CD14-positive monocyte (primary cell): ENCODE measurements at regions not wholly inside any gene's neighbourhood (a gene's known extent, or its start where the extent isn't known, plus 50 kb on each side); places are given as distances from the start of the nearest gene placed in this dataset.

Experiments used
- DNase-seq, 3 donors: peaks; one replicate each; pipeline ENCODE4 v3.0.0-alpha.2; 2011 to 2022
- H2AFZ ChIP-seq: 2 replicates; pipeline ENCODE4 v1.6.0; 2012; ENCODE audit warnings: mild to moderate bottlenecking, low read depth, low read length, inconsistent platforms; ENCODE audit not compliant: insufficient read depth, poor library complexity, severe bottlenecking
- H3K27ac ChIP-seq, 2 donors: 1 replicate in 1 of 2; 2 replicates in 1 of 2; pipeline ENCODE4 v1.5.1; 2012 to 2013; ENCODE audit warnings: low read length in 2 of 2, control low read depth in 1 of 2, inconsistent platforms in 1 of 2, low read depth in 1 of 2, mild to moderate bottlenecking in 1 of 2
- H3K27me3 ChIP-seq, 2 donors: one replicate each; pipeline versions ENCODE4 v1.6.0 to v1.6.1; 2011 to 2013; ENCODE audit warnings: low read length in 2 of 2; ENCODE audit not compliant: control insufficient read depth in 2 of 2, insufficient read depth in 2 of 2
- H3K36me3 ChIP-seq, 2 donors: replicated peaks in 1 of 2; 1 replicate in 1 of 2; 2 replicates in 1 of 2; pipeline versions ENCODE4 v1.5.1 to v1.6.1; 2012 to 2013; ENCODE audit warnings: low read length in 2 of 2, control low read depth in 1 of 2, inconsistent platforms in 1 of 2, mild to moderate bottlenecking in 1 of 2; ENCODE audit not compliant: insufficient read depth in 2 of 2, control insufficient read depth in 1 of 2
- H3K4me1 ChIP-seq, 2 donors: 1 replicate in 1 of 2; 2 replicates in 1 of 2; pipeline versions ENCODE4 v1.5.1 to v1.6.1; 2012 to 2013; ENCODE audit warnings: low read length in 2 of 2, control low read depth in 1 of 2, inconsistent platforms in 1 of 2, mild to moderate bottlenecking in 1 of 2, moderate library complexity in 1 of 2; ENCODE audit not compliant: insufficient read depth in 2 of 2, control insufficient read depth in 1 of 2
- H3K4me2 ChIP-seq: replicated peaks from 2 replicates; pipeline ENCODE3; 2012; ENCODE audit warnings: low read length, moderate library complexity, mild to moderate bottlenecking; ENCODE audit not compliant: poor library complexity, severe bottlenecking; ENCODE audit errors: extremely low read depth
- H3K4me3 ChIP-seq, 3 experiments: fragments of 200-600 bp in 1 of 3; sonication (generic) in 1 of 3; replicated peaks in 1 of 3; 1 replicate in 2 of 3; 2 replicates in 1 of 3; pipeline ENCODE4 v1.5.1; 2011 to 2013; ENCODE audit warnings: low read length in 3 of 3, mild to moderate bottlenecking in 3 of 3, control low read depth in 2 of 3, low read depth in 2 of 3, inconsistent platforms in 1 of 3, moderate library complexity in 1 of 3
- H3K79me2 ChIP-seq: 2 replicates; pipeline ENCODE4 v1.6.0; 2012; ENCODE audit warnings: mild to moderate bottlenecking, control low read depth, inconsistent platforms, low read length, moderate library complexity; ENCODE audit not compliant: insufficient read depth
- H3K9ac ChIP-seq: 2 replicates; pipeline ENCODE4 v1.6.0; 2017; ENCODE audit warnings: low read length, mild to moderate bottlenecking; ENCODE audit not compliant: insufficient read depth, poor library complexity, severe bottlenecking
- H3K9me3 ChIP-seq, 2 donors: replicated peaks in 1 of 2; 1 replicate in 1 of 2; 2 replicates in 1 of 2; pipeline versions ENCODE4 v1.5.1 to v1.6.1; 2012 to 2013; ENCODE audit warnings: low read length in 2 of 2, control low read depth in 1 of 2; ENCODE audit not compliant: control insufficient read depth in 1 of 2, insufficient read depth in 1 of 2
- H4K20me1 ChIP-seq: 2 replicates; pipeline ENCODE4 v1.6.0; 2012; ENCODE audit warnings: mild to moderate bottlenecking, low read length, control low read depth, moderate library complexity; ENCODE audit not compliant: insufficient read depth
- H3K27ac Mint-ChIP-seq, 7 donors: one replicate each; pipeline ENCODE4 v1.8.0; 2020; ENCODE audit warnings: mild to moderate bottlenecking in 7 of 7, mixed read lengths in 7 of 7, moderate library complexity in 6 of 7, inconsistent platforms in 2 of 7
- H3K27me3 Mint-ChIP-seq, 3 donors: one replicate each; pipeline ENCODE4 v1.8.0; 2021 to 2022; ENCODE audit warnings: low read depth in 3 of 3, mild to moderate bottlenecking in 3 of 3, mixed read lengths in 3 of 3, moderate library complexity in 3 of 3, inconsistent platforms in 1 of 3
- H3K36me3 Mint-ChIP-seq, 2 donors: one replicate each; pipeline ENCODE4 v1.8.0; 2020; ENCODE audit warnings: mixed read lengths in 2 of 2, inconsistent platforms in 1 of 2, mild to moderate bottlenecking in 1 of 2
- H3K4me1 Mint-ChIP-seq: one replicate; pipeline ENCODE4 v1.8.0; 2020; ENCODE audit warnings: mild to moderate bottlenecking, mixed read lengths
- H3K4me3 Mint-ChIP-seq, 2 donors: one replicate each; pipeline ENCODE4 v1.8.0; 2020; ENCODE audit warnings: mild to moderate bottlenecking in 2 of 2, mixed read lengths in 2 of 2, moderate library complexity in 1 of 2
- H3K9me3 Mint-ChIP-seq, 7 donors: one replicate each; pipeline ENCODE4 v1.8.0; 2020 to 2022; ENCODE audit warnings: mixed read lengths in 7 of 7, mild to moderate bottlenecking in 6 of 7, moderate library complexity in 6 of 7, inconsistent platforms in 2 of 7
- WGBS: methylation state at CpG from one replicate; pipeline ENCODE4 v1.1.5; 2013; ENCODE audit warnings: missing lambda C conversion rate; ENCODE audit not compliant: insufficient coverage; 5-methylcytosine and 5-hydroxymethylcytosine counted together
- intact Hi-C, 2 donors: fragments of 100-400 bp; cut with micrococcal nuclease; formaldehyde crosslinking; loops; one replicate each; pipeline versions ENCODE4 v1.15.0 to v1.15.1; 2023
- TF ChIP-seq, protein P1 (sequence below): fragments of 200-600 bp; IDR thresholded peaks from one replicate; pipeline ENCODE4 v1.8.0; 2022; ENCODE audit warnings: antibody characterized with exemption, mild to moderate bottlenecking

DNA sequence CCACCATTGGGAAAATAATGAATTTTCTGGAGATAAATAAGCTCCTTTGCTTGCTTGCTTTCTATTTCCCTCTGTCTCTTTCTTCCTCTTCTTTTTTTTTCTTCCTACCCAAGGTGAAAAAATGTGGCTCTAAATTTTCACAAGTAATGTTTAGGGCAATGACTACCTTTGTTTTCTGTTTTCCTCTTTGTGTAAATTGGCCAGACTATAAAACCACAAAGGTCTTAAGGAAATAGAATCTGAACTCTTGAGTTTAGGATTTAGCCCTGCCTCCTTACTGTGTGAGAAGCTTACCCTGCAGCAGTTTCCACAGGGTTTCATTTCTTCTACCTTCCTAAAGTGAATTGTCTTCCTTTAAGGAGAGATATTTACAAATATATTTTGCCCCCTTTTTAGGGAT, 330.4 kb downstream of the ARL4A start:
- Mint-ChIP-seq H3K27ac (no peak overlapping the region), H3K9me3 (peaks cover 0 to 7% (median 0%) of the 10 kb centered on the region in 7 donors), H3K4me3 (no peak overlapping the region), H3K36me3 (no peaks in the 10 kb centered on the region), H3K27me3 (no peaks in the 10 kb centered on the region), H3K4me1 (no peaks in the 10 kb centered on the region)
- Histone ChIP-seq H3K79me2 (no peaks in the 10 kb centered on the region), H3K27ac (no peak overlapping the region), H3K4me3 (no peak overlapping the region), H3K36me3 (no peaks in the 10 kb centered on the region), H3K27me3 (no peaks in the 10 kb centered on the region), H3K4me2 (no peak overlapping the region), H3K9me3 (peaks cover 0 to 4% of the 10 kb centered on the region in 2 donors), H3K4me1 (no peaks in the 10 kb centered on the region), H4K20me1 (no peaks in the 10 kb centered on the region), H3K9ac (no peak overlapping the region), H2AFZ (no peak overlapping the region)
- no peak for DNase-seq
- intact Hi-C loops = no loop called here
- TF ChIP-seq, protein P1, sequence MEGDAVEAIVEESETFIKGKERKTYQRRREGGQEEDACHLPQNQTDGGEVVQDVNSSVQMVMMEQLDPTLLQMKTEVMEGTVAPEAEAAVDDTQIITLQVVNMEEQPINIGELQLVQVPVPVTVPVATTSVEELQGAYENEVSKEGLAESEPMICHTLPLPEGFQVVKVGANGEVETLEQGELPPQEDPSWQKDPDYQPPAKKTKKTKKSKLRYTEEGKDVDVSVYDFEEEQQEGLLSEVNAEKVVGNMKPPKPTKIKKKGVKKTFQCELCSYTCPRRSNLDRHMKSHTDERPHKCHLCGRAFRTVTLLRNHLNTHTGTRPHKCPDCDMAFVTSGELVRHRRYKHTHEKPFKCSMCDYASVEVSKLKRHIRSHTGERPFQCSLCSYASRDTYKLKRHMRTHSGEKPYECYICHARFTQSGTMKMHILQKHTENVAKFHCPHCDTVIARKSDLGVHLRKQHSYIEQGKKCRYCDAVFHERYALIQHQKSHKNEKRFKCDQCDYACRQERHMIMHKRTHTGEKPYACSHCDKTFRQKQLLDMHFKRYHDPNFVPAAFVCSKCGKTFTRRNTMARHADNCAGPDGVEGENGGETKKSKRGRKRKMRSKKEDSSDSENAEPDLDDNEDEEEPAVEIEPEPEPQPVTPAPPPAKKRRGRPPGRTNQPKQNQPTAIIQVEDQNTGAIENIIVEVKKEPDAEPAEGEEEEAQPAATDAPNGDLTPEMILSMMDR = no peak

DNA sequence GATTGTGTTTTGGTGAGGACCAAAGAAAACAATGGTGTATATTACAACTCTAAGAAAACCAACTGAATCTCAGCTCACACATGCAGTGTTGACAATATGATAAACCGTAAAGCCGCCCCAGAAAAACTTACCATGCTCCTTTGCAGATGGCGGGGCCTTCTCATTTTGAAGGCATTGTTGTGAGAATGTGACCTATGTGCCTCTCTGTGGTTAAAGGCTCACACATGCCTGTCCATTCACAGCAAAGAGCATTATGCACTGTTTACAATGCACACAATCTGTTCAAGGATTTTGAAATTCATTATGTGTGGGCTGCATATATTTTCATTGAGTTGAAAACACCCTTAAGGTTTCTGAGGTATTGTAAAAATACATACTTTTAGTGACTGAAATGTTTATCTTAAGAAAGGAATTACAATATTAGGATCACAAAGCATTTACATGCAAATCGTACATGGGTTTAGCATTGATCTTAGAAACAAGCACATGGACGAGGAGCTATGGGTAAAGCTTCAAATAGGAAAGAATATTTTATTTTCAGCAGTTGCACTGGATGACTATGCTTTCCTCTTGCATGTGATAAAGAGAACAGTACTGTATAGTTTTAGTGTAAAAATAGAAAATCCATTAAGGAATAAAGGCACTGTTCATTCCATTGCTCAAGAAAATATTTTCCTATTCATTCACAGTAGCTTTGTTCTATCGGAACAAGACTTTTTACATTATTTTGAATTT, 334.3 kb downstream of the ARL4A start:
- no CpG with 5 or more reads among the region's 6 CpGs for WGBS
- peaks cover 0 to 9% (median under 1%) of the 10 kb centered on the region in 7 donors for H3K9me3 Mint-ChIP-seq
- no peaks in the 10 kb centered on the region for H3K9me3 ChIP-seq
- no peaks in the 10 kb centered on the region for H3K79me2 ChIP-seq
- H3K4me3 ChIP-seq = no peak overlapping the region
- TF ChIP-seq, protein P1 = no peak
- H3K27me3 ChIP-seq = no peaks in the 10 kb centered on the region
- H3K27ac Mint-ChIP-seq = no peak overlapping the region
- H4K20me1 ChIP-seq = no peaks in the 10 kb centered on the region
- no peak overlapping the region for H3K9ac ChIP-seq
- H2AFZ ChIP-seq = no peak overlapping the region
- H3K27me3 Mint-ChIP-seq = no peaks in the 10 kb centered on the region
- no peak overlapping the region for H3K4me2 ChIP-seq
- no peaks in the 10 kb centered on the region for H3K36me3 Mint-ChIP-seq
- H3K36me3 ChIP-seq = no peaks in the 10 kb centered on the region
- intact Hi-C loops = no loop called here
- H3K27ac ChIP-seq = no peak overlapping the region
- no peaks in the 10 kb centered on the region for H3K4me1 Mint-ChIP-seq
- DNase-seq = no peak
- no peaks in the 10 kb centered on the region for H3K4me1 ChIP-seq
- H3K4me3 Mint-ChIP-seq = no peak overlapping the region
